ENCODE measurements at regions not wholly inside any gene's neighbourhood (a gene's known extent, or its start where the extent isn't known, plus 50 kb on each side); places are given as distances from the start of the nearest gene placed in this dataset.

DNA sequence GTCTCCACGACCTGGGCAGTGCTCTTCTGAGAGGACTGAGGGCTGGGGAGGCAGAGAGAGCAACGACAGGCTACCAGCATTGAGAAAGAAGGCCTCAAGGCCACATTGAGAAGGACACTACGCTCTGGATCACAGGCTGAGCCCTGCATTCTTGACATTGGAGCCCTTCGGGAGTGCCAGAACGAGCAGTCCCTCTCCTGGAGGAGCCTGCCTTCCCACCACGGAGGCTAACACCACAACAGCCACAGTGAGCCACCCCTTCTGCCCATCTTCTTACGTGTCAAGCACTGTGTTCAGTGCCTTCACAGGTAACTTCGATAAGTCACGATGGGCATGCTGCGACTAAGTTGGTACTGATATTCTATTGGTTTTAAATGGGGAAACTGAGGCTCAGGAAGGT lies 267.8 kb downstream of the RPS24 start:
- no peak for DNase-seq

DNA sequence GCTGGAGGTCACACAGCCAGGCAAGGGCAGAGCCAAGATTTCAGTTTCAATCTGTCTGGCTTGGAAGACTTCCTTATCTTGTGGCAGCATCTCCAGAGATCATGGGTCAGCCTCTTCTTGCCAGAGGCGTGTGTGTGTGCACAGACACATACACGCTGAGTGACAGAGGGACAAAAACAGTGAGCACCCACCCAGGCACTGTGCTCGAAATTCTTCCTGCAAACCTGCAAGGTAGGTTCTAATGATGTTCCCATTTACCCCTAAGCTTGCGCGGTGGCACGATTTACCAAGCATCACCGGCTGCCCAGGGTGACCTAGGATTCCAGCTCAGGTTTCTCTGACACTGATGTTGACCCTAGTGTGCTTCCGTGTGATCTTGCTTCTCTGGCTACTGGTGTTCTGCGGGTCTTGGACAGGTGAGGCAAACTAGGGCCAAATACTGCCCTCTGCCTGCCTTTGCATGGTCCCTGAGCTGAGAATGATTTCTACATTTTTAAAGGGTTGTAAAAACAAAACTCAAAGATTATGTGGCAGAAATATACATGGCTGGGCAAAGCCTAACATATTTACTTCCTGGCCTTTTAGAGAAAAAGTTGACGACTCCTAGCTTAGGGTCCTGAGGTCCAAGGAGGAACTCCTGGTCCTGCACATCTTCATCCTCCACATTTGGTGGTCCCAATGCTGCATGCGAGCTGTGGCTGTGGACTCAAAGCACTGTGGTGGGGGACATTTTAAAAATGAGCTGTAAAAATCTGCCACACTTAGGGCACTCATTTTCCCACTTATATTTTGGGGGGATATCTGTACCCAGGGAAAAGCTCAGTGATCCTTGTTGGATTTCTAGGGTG lies 268.5 kb downstream of the RPS24 start:
- DNase-seq: no peak

GRCh38 chr10:78302739-78302988 lies 269.0 kb downstream of the RPS24 start:
- DNase-seq: no peak

DNA sequence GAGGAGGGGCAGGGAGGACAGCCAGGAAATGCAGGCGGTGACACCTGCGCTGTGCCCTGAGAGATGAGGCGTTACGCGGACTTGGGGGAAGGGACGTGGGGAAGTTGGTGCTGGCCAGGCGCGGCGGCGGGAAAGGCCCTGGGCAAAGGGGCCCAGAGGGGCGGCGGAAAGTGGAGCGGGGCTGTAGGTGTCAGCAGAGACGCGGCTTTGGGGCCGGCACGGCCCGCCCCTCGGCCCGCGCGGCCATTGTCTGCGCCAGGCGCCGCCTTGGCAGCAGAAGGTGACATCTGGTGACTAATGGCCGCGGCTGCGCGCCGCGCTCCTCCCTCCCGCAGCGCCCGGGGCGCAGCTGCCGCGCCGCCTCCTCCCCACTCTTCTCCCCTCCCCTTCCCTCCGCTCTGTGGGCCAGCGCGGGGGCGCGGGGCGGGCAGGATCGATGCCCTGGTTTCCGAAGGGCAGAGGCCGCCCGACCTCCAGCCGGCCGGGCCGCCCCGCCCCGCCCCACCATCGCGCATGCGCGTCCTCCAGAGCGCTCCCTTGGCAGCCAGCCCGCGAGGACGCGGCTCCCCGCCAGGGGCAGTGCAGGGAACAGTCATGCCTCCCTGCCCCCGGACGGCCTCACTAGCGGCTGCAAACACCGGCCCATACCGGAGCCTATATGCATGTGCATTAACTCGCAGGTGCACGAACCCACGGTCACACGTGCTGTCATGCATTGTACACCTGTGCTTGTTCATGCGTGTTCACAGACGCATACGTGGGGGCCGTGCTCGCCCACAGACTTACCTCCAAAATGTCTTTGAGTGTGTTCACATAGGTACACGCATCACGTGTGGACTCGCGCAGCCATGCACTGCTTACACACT lies 269.6 kb downstream of the RPS24 start:
- peak; percentile 96 for DNase-seq

GRCh38 chr10:78304091-78305045 lies 270.7 kb downstream of the RPS24 start:
- no peak for DNase-seq

DNA sequence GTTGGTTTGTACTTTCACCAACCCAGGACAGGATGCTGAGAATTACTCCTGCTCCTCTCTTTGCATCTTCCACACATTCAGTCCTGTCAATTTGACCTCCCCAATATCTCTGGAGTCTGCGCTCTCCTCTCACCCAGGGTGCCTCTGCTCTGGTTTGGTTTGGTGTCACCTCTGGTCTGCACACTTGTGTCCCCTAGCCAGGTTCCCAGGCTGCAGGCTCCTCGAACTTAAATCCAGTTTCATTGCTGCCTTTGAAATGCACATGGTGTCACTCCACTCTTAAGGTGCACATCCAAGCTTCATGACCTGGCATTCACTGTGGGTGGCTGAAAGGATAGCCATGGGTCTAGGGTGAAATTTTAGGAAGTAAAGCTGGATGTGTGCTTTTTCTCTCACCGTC lies 271.6 kb downstream of the RPS24 start:
- no peak for DNase-seq

GRCh38 chr10:78306358-78306757 lies 272.7 kb downstream of the RPS24 start:
- DNase-seq: no peak

DNA sequence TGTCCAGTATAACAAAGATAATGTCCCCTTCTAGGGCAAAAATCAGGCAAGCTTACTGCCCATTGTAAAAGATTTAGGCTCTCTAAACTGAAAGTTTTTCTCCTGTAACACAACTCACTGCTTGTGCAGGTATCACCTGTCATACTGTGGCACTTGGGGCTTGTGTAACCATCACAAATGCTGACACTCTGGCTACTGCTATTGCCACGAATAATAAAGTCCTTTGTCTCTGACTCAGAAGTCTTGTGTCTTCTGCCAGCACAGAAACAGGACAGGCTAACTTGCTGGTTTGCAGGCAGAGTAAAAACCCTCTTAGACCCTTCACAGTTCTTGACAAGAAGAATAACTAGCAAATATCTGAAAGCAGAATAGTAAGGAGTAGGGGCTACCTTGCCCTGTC lies 273.9 kb downstream of the RPS24 start:
- DNase-seq: no peak

- DNase-seq: no peak
Measured at GRCh38 chr10:78309536-78310237, 276.0 kb downstream of the RPS24 start.

DNA sequence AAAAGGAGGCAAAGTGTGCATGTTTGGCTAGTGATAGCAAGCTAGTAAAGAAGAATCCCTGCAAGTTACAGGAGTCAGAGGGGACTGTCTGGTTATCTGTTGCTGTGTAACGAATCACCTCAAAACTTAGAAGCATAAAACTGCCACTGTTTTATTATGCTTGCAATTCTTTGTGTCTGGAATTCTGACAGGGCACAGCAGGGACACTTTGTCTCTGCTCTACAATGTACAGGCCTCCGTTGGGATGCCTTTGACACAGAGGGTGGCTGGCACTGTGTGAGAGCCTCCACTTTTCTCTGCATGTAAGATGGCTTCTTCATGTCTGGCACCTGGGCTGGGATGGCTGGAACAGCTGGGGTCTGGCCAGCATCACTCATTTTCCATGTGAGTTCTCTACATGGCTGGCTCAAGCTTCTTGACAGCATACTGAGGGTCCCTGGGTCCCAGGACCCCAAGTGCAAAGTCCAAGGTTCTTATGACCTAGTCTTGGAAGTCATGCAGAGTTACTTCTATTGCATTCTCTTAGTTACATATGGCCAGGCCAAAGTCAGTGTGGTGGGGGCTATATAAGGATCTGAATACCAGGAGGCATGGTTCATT lies 276.9 kb downstream of the RPS24 start:
- no peak for DNase-seq

- DNase-seq: no peak
Measured at GRCh38 chr10:78312197-78313047, 278.8 kb downstream of the RPS24 start.

DNA sequence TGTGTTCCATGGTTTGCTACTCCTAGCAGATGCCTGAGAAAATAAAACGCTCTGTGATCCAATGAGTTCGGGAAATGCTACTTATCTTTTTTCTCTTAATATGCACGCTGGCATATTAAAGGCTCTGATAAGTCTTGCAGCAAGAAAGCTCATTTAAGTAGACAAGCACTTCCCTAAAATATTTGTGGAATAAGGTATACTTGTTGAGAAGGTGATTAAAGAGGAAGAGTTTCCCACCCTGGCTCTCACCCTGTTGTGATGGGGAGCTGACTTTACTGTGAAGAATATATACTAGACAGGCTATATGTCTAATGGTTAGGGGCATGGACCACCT lies 279.4 kb downstream of the RPS24 start:
- no peak for DNase-seq

GRCh38 chr10:78313636-78314035 lies 280.0 kb downstream of the RPS24 start:
- no peak for DNase-seq

- DNase-seq: no peak
Measured at GRCh38 chr10:78314651-78315050, 281.0 kb downstream of the RPS24 start.

DNA sequence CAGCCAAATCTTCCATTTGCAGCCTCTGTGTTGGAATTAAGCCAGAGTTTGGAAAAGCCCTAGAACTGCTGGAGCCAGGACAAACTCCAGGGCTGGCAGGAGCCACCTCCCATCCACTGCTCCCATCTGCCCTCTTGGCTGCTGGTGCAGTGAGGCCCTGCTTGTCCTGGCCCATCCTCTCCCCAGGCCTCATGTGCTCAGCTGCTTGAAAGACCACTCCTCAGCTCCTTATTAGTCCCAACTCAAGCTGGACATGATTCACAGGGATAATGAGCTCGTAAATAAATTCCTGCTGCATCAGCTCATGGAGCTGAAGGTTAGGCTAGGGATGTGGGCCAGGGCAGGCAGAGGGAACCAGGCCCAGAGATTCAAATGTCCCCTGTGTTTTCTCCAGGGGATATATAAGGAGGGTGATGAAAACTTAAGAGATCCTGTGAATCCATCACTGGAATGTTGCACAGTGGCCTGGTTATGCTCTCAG lies 282.8 kb downstream of the RPS24 start:
- DNase-seq: peak; percentile 76

DNA sequence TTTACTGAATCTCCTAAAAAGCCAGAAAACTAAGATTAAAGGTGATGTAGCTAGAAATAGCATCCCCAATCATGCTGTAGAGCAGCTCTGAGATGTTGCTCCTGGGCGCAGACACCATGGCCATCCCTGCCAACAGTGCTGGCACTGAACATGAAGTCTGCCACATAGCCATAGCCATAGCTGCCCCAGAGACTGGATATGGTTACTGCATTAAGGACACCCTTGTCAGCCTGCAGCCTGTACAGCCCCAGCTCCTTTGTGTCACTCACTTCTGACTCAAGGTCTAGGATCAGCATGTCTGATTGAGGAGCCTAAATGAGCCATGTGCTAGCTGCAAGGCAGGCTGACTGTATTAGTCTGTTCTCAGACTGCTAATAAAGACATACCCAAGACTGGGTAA lies 284.6 kb downstream of the RPS24 start:
- DNase-seq: no peak

- DNase-seq: no peak
Measured at GRCh38 chr10:78319371-78319770, 285.7 kb downstream of the RPS24 start.

- no peak for DNase-seq
Measured at GRCh38 chr10:78319841-78320240, 286.2 kb downstream of the RPS24 start.

GRCh38 chr10:78320506-78320905 lies 286.8 kb downstream of the RPS24 start:
- DNase-seq: no peak

DNA sequence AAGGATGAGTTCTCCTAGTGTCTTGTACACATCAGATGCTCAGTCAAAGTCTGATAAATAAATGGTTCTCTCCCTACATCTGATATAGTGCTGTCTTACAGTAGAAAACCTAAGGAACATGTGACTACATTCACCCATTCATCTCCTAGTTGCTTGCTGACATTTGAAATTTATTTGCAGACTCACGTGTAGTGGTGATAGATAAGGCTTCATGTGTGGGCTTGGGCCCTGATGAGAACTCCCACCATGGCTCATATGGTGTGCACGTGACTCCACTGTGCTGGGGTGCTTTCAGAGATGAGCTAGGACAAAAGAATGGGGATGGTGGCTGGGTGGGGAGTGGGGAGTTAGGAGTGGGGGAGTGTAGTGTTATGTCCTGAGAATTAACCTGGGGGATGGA lies 287.3 kb downstream of the RPS24 start:
- no peak for DNase-seq

GRCh38 chr10:78321500-78321899 lies 287.8 kb downstream of the RPS24 start:
- DNase-seq: no peak

Data from right hindlimb (tissue), 1 donor.